ENCODE measurements at regions not wholly inside any gene's neighbourhood (a gene's known extent, or its start where the extent isn't known, plus 50 kb on each side); places are given as distances from the start of the nearest gene placed in this dataset.

GRCh38 chr22:27252282-27253049, 549.1 kb downstream of the MN1 start:
- TF ChIP-seq CTCF (IDR thresholded peaks at IDR 0.05; ENCODE audit: insufficient read depth, low read depth, low read length): no peak
- TF ChIP-seq EZH2 (IDR thresholded peaks at IDR 0.05; ENCODE audit: insufficient read depth, low read length): no peak

Measured in astrocyte (in vitro differentiated cells and primary cell).